ENCODE measurements at regions not wholly inside any gene's neighbourhood (a gene's known extent, or its start where the extent isn't known, plus 50 kb on each side); places are given as distances from the start of the nearest gene placed in this dataset.

- DNase-seq, result no peak
Observed at GRCh38 chr6:44011350-44011920, 115.8 kb downstream of the MRPL14 start.

- DNase-seq, result peak; percentile 99
Observed at GRCh38 chr6:44010411-44011349, 116.6 kb downstream of the MRPL14 start.

GRCh38 chr6:44009425-44010321, 117.6 kb downstream of the MRPL14 start:
- DNase-seq, result no peak

- DNase-seq, result no peak
Observed at GRCh38 chr6:44008821-44009370, 118.4 kb downstream of the MRPL14 start.

- DNase-seq, result no peak
Observed at GRCh38 chr6:44007818-44008621, 119.2 kb downstream of the MRPL14 start.

GRCh38 chr6:44006872-44007303, 120.4 kb downstream of the MRPL14 start:
- no peak for DNase-seq

- DNase-seq, result peak; percentile 78
Observed at GRCh38 chr6:44006123-44006871, 121.0 kb downstream of the MRPL14 start.

- DNase-seq, result no peak
Observed at GRCh38 chr6:44005507-44005903, 121.7 kb downstream of the MRPL14 start.

- peak; percentile 88 for DNase-seq
Observed at GRCh38 chr6:44004625-44005506, 122.4 kb downstream of the MRPL14 start.

- no peak for DNase-seq
Observed at GRCh38 chr6:44004136-44004535, 123.1 kb downstream of the MRPL14 start.

GRCh38 chr6:44003345-44004061, 123.7 kb downstream of the MRPL14 start:
- DNase-seq, result no peak

- peak; percentile 80 for DNase-seq
Observed at GRCh38 chr6:44002593-44003344, 124.5 kb downstream of the MRPL14 start.

GRCh38 chr6:44002067-44002592, 125.1 kb downstream of the MRPL14 start:
- DNase-seq, result peak; percentile 78

- DNase-seq, result peak; percentile 77
Observed at GRCh38 chr6:44001318-44002066, 125.8 kb downstream of the MRPL14 start.

- DNase-seq, result peak; percentile 45
Observed at GRCh38 chr6:44000164-44000842, 126.9 kb downstream of the MRPL14 start.

GRCh38 chr6:43999628-44000027, 127.6 kb downstream of the MRPL14 start:
- DNase-seq, result no peak

Data from fibroblast of skin of scalp (primary cell).